ENCODE measurements at regions not wholly inside any gene's neighbourhood (a gene's known extent, or its start where the extent isn't known, plus 50 kb on each side); places are given as distances from the start of the nearest gene placed in this dataset.
A peak's percentile ranks its signal among the peaks of the same experiment; 100 is the strongest.
"Not testable (repeated sequence)": the region's sequence is repeated elsewhere in the genome, so short reads cannot be mapped to it uniquely, and the experiment has no call there.

GRCh38 chr3:35426366-35426958 is 212.9 kb upstream of the ARPP21 start:
- DNase-seq = no peak

- DNase-seq = no peak
Observed at GRCh38 chr3:35437381-35437780, 201.9 kb upstream of the ARPP21 start.

GRCh38 chr3:35438101-35438500 is 201.2 kb upstream of the ARPP21 start:
- DNase-seq = no peak

GRCh38 chr3:35439663-35440062 is 199.7 kb upstream of the ARPP21 start:
- no peak for DNase-seq

GRCh38 chr3:35440826-35441225 is 198.5 kb upstream of the ARPP21 start:
- no peak for DNase-seq

GRCh38 chr3:35446896-35447295 is 192.4 kb upstream of the ARPP21 start:
- no peak for DNase-seq

- DNase-seq = no peak
Observed at GRCh38 chr3:35448121-35448520, 191.2 kb upstream of the ARPP21 start.

GRCh38 chr3:35448681-35449080 is 190.6 kb upstream of the ARPP21 start:
- DNase-seq = no peak

- DNase-seq = not testable (repeated sequence)
Observed at GRCh38 chr3:35454819-35455218, 184.5 kb upstream of the ARPP21 start.

GRCh38 chr3:35473956-35474355 is 165.4 kb upstream of the ARPP21 start:
- no peak for DNase-seq

GRCh38 chr3:35482566-35482965 is 156.8 kb upstream of the ARPP21 start:
- DNase-seq = not testable (repeated sequence)

GRCh38 chr3:35483131-35483530 is 156.2 kb upstream of the ARPP21 start:
- no peak for DNase-seq

GRCh38 chr3:35484929-35485530 is 154.3 kb upstream of the ARPP21 start:
- no peak for DNase-seq

- DNase-seq = no peak
Observed at GRCh38 chr3:35486295-35486694, 153.0 kb upstream of the ARPP21 start.

- DNase-seq = no peak
Observed at GRCh38 chr3:35487376-35487775, 151.9 kb upstream of the ARPP21 start.

GRCh38 chr3:35488526-35488925 is 150.8 kb upstream of the ARPP21 start:
- DNase-seq = no peak

GRCh38 chr3:35492841-35493240 is 146.5 kb upstream of the ARPP21 start:
- no peak for DNase-seq

GRCh38 chr3:35498506-35499210 is 140.7 kb upstream of the ARPP21 start:
- DNase-seq = no peak

GRCh38 chr3:35500641-35501350 is 138.5 kb upstream of the ARPP21 start:
- DNase-seq = peak; percentile 20

- DNase-seq = no peak
Observed at GRCh38 chr3:35502699-35503098, 136.6 kb upstream of the ARPP21 start.

GRCh38 chr3:35505181-35505580 is 134.1 kb upstream of the ARPP21 start:
- peak; percentile 14 for DNase-seq

GRCh38 chr3:35505772-35506171 is 133.6 kb upstream of the ARPP21 start:
- DNase-seq = no peak

- DNase-seq = no peak
Observed at GRCh38 chr3:35519936-35520335, 119.4 kb upstream of the ARPP21 start.

Data from hindlimb muscle (tissue), 1 donor.